ENCODE measurements at regions not wholly inside any gene's neighbourhood (a gene's known extent, or its start where the extent isn't known, plus 50 kb on each side); places are given as distances from the start of the nearest gene placed in this dataset.

DNA sequence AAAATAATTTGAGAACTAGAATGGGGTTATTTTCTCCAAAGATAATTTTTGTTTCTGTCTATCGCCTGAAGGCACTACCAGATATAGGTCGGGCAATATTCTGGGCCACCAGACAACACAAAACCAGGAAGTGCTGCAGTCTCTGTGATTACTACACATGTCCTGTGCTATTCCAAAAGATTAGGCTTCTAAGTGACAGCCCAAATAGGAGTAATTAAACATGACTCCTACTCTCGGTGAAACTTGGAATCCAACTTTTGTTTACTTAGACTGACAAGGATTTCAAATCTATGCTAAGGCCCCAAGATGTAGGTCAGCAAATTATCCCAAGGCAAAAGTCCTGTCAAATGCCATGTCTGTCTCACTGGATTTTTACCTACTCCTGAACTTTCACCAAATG, 157.6 kb upstream of the LRFN5 start:
- TF ChIP-seq ZNF274 (IDR thresholded peaks at IDR 0.05; ENCODE audit: low read depth, low read length) (no peak), SUZ12 (IDR thresholded peaks at IDR 0.05; ENCODE audit: extremely low read depth, insufficient read depth, insufficient read length) (no peak)
